Prostate gland (tissue), 2 donors: ENCODE measurements at regions not wholly inside any gene's neighbourhood (a gene's known extent, or its start where the extent isn't known, plus 50 kb on each side); places are given as distances from the start of the nearest gene placed in this dataset.

Source experiments
- CTCF ChIP-seq, 4 experiments: fragments of 200-600 bp in 2 of 4; fragments of 450-650 bp in 2 of 4; sonication (generic) in 2 of 4; IDR thresholded peaks; 1 replicate in 3 of 4; 2 replicates in 1 of 4; pipeline ENCODE4 v1.5.1; 2016 to 2019; ENCODE audit warnings: antibody characterized with exemption in 4 of 4, mild to moderate bottlenecking in 2 of 4, moderate library complexity in 2 of 4
- POLR2A ChIP-seq: fragments of 450-650 bp; IDR thresholded peaks from one replicate; pipeline ENCODE4 v1.6.1; 2016; ENCODE audit warnings: antibody characterized with exemption, mild to moderate bottlenecking

- TF ChIP-seq CTCF (IDR thresholded peaks at IDR 0.05) (no peak), POLR2A (no peak)
These were observed 142.6 kb upstream of the COPS8 start for GRCh38 chr2:236943068-236943467.
